ENCODE measurements at regions not wholly inside any gene's neighbourhood (a gene's known extent, or its start where the extent isn't known, plus 50 kb on each side); places are given as distances from the start of the nearest gene placed in this dataset.
"Not testable (repeated sequence)": the region's sequence is repeated elsewhere in the genome, so short reads cannot be mapped to it uniquely, and the experiment has no call there.

GRCh38 chr12:131226345-131227265 is 272.9 kb downstream of the ADGRD1 start:
- no peak for DNase-seq (ENCODE audit: low spot score in 2 of 2)
- FAIRE-seq: no peak

- FAIRE-seq: not testable (repeated sequence)
Measured at GRCh38 chr12:131227641-131228040, 273.9 kb downstream of the ADGRD1 start.

GRCh38 chr12:131229079-131229425 is 275.3 kb downstream of the ADGRD1 start:
- DNase-seq (ENCODE audit: low spot score in 2 of 2); FAIRE-seq: not testable (repeated sequence)

More at GRCh38 chr12:131227641-131228040, 273.9 kb downstream of the ADGRD1 start:
- DNase-seq (ENCODE audit: low spot score in 2 of 2): not testable (repeated sequence)

- DNase-seq (ENCODE audit: low spot score in 2 of 2) (peak in 1 of 2 donors; percentile 47), FAIRE-seq (no peak)
Measured at GRCh38 chr12:131229426-131230339, 276.0 kb downstream of the ADGRD1 start.

GRCh38 chr12:131230340-131231031 is 276.8 kb downstream of the ADGRD1 start:
- FAIRE-seq (no peak), DNase-seq (ENCODE audit: low spot score in 2 of 2) (no peak)

- FAIRE-seq (no peak), DNase-seq (ENCODE audit: low spot score in 2 of 2) (no peak)
Measured at GRCh38 chr12:131231032-131231980, 277.6 kb downstream of the ADGRD1 start.

- DNase-seq (ENCODE audit: low spot score in 2 of 2) (no peak), FAIRE-seq (no peak)
Measured at GRCh38 chr12:131232036-131232435, 278.3 kb downstream of the ADGRD1 start.

- not testable (repeated sequence) for DNase-seq (ENCODE audit: low spot score in 2 of 2); FAIRE-seq
Measured at GRCh38 chr12:131232872-131233271, 279.2 kb downstream of the ADGRD1 start.

- DNase-seq (ENCODE audit: low spot score in 2 of 2); FAIRE-seq: not testable (repeated sequence)
Measured at GRCh38 chr12:131233850-131234789, 280.4 kb downstream of the ADGRD1 start.

- FAIRE-seq; DNase-seq (ENCODE audit: low spot score in 2 of 2): not testable (repeated sequence)
Measured at GRCh38 chr12:131234841-131235271, 281.1 kb downstream of the ADGRD1 start.

GRCh38 chr12:131235871-131236271 is 282.2 kb downstream of the ADGRD1 start:
- DNase-seq (ENCODE audit: low spot score in 2 of 2) (no peak), FAIRE-seq (no peak)

- FAIRE-seq: no peak
Measured at GRCh38 chr12:131239384-131240094, 285.8 kb downstream of the ADGRD1 start.

GRCh38 chr12:131241517-131241916 is 287.8 kb downstream of the ADGRD1 start:
- FAIRE-seq (no peak), DNase-seq (ENCODE audit: low spot score in 2 of 2) (no peak)

More at GRCh38 chr12:131239384-131240094, 285.8 kb downstream of the ADGRD1 start:
- DNase-seq (ENCODE audit: low spot score in 2 of 2): no peak

- FAIRE-seq (no peak), DNase-seq (ENCODE audit: low spot score in 2 of 2) (no peak)
Measured at GRCh38 chr12:131242741-131243496, 289.2 kb downstream of the ADGRD1 start.

GRCh38 chr12:131244157-131244688 is 290.5 kb downstream of the ADGRD1 start:
- FAIRE-seq; DNase-seq (ENCODE audit: low spot score in 2 of 2): not testable (repeated sequence)

GRCh38 chr12:131245161-131245560 is 291.5 kb downstream of the ADGRD1 start:
- not testable (repeated sequence) for DNase-seq (ENCODE audit: low spot score in 2 of 2); FAIRE-seq
